SH-SY5Y (cell line): ENCODE measurements at regions not wholly inside any gene's neighbourhood (a gene's known extent, or its start where the extent isn't known, plus 50 kb on each side); places are given as distances from the start of the nearest gene placed in this dataset.

Experiments used
- GATA2 ChIP-seq: IDR thresholded peaks from 2 replicates; pipeline ENCODE4 v1.6.1; 2011; ENCODE audit warnings: mild to moderate bottlenecking, low read depth, low read length
- GATA3 ChIP-seq: IDR thresholded peaks from 2 replicates; pipeline ENCODE4 v1.6.1; 2011; ENCODE audit warnings: low read depth, mild to moderate bottlenecking, low read length, moderate library complexity

- TF ChIP-seq GATA2 (no peak), GATA3 (no peak)
Observed at GRCh38 chr4:151912632-151913031, 151.8 kb upstream of the GATB start.
